PC-9 (cell line): ENCODE measurements at regions not wholly inside any gene's neighbourhood (a gene's known extent, or its start where the extent isn't known, plus 50 kb on each side); places are given as distances from the start of the nearest gene placed in this dataset.

Experiments
- BruUV-seq: library from RNA; stranded (reverse); fragments of 400-500 nt; replicated peaks from 2 replicates; lab custom pipeline; 2021; lab: Mats Ljungman, UMichigan
- CTCF ChIA-PET: fragments of 300-600 bp; sonication (Branson Sonifier 250); formaldehyde crosslinking; loops from one replicate; lab custom pipeline; 2022; ENCODE audit warnings: antibody characterized with exemption; lab: Charles Lee
- POLR2A ChIA-PET: fragments of 300-600 bp; sonication (Branson Sonifier 250); formaldehyde crosslinking; loops from one replicate; lab custom pipeline; 2022; ENCODE audit warnings: antibody characterized with exemption; ENCODE audit not compliant: unreplicated experiment; lab: Charles Lee
- DNase-seq, 2 experiments: peaks; one replicate each; pipeline versions ENCODE4 v3.0.0 to v3.0.0-alpha.2; 2015 to 2022; ENCODE audit warnings: mixed read lengths in 1 of 2
- H2AFZ ChIP-seq: fragments of 200-600 bp; sonication (generic); 2 replicates; pipeline ENCODE4 v1.8.1; 2017; ENCODE audit warnings: antibody characterized with exemption
- H3F3A ChIP-seq: fragments of 200-600 bp; sonication (generic); 2 replicates; pipeline ENCODE4 v1.8.1; 2017; ENCODE audit warnings: antibody characterized with exemption, mild to moderate bottlenecking, low read depth; ENCODE audit not compliant: insufficient read depth
- H3K27ac ChIP-seq: fragments of 200-600 bp; sonication (generic); 2 replicates; pipeline ENCODE4 v1.6.1; 2016; ENCODE audit warnings: mixed run types
- H3K27me3 ChIP-seq: fragments of 200-600 bp; sonication (generic); 2 replicates; pipeline ENCODE4 v1.6.1; 2016; ENCODE audit warnings: low read depth, mixed run types; ENCODE audit not compliant: insufficient read depth
- H3K36me3 ChIP-seq: fragments of 200-600 bp; sonication (generic); 2 replicates; pipeline ENCODE4 v1.6.1; 2016; ENCODE audit warnings: low read depth, mixed run types
- H3K4me1 ChIP-seq: fragments of 200-600 bp; sonication (generic); replicated peaks from 2 replicates; pipeline ENCODE4 v1.6.1; 2016; ENCODE audit warnings: mixed run types; ENCODE audit not compliant: insufficient read depth
- H3K4me2 ChIP-seq: fragments of 200-600 bp; sonication (generic); 2 replicates; pipeline ENCODE4 v1.6.1; 2017; ENCODE audit warnings: mixed run types
- H3K4me3 ChIP-seq: fragments of 200-600 bp; sonication (generic); 2 replicates; pipeline ENCODE4 v1.6.1; 2016; ENCODE audit warnings: mixed run types
- H3K79me2 ChIP-seq: fragments of 200-600 bp; sonication (generic); 2 replicates; pipeline ENCODE4 v1.6.1; 2017; ENCODE audit warnings: low read depth, mixed run types
- H3K9me2 ChIP-seq: fragments of 200-600 bp; sonication (generic); 2 replicates; pipeline ENCODE4 v1.8.1; 2017; ENCODE audit warnings: mild to moderate bottlenecking; ENCODE audit not compliant: insufficient read depth
- H3K9me3 ChIP-seq: fragments of 200-600 bp; sonication (generic); 2 replicates; pipeline ENCODE4 v1.8.1; 2016; ENCODE audit warnings: low read depth; ENCODE audit not compliant: insufficient read depth
- H4K20me1 ChIP-seq: fragments of 200-600 bp; sonication (generic); 2 replicates; pipeline ENCODE4 v1.8.1; 2017; ENCODE audit not compliant: insufficient read depth
- CTCF ChIP-seq: fragments of 200-600 bp; sonication (generic); conservative IDR thresholded peaks from 2 replicates; pipeline ENCODE4 v1.6.1; 2017; ENCODE audit warnings: mixed run types, antibody characterized with exemption, mild to moderate bottlenecking, moderate library complexity
- EZH2 ChIP-seq: fragments of 200-600 bp; sonication (generic); IDR thresholded peaks from 2 replicates; pipeline ENCODE4 v1.8.0; 2017; ENCODE audit warnings: antibody characterized with exemption, low read depth
- intact Hi-C: fragments of 100-400 bp; cut with micrococcal nuclease; formaldehyde crosslinking; loops from one replicate; pipeline ENCODE4 v1.10.0; 2022; ENCODE audit not compliant: unreplicated experiment

GRCh38 chr3:106488331-106488730 lies 619.5 kb upstream of the CBLB start:
- intact Hi-C loops, result no loop called here
- no TSS peak for BruUV-seq
- ChIA-PET POLR2A (interaction anchor here (0.6 kb wide), 1 partner anchor 1216 kb away, joined by 5 read pairs; no protein-coding TSS in a partner anchor), CTCF (no interaction called here)
- Histone ChIP-seq H3K9me2 (no peaks in the 10 kb centered on the region), H3F3A (no peaks in the 10 kb centered on the region), H3K27ac (no peak overlapping the region), H3K27me3 (no peaks in the 10 kb centered on the region), H3K4me3 (no peak overlapping the region), H3K4me2 (no peak overlapping the region), H3K9me3 (no peaks in the 10 kb centered on the region), H3K79me2 (no peaks in the 10 kb centered on the region), H3K36me3 (no peaks in the 10 kb centered on the region), H3K4me1 (no peaks in the 10 kb centered on the region), H2AFZ (no peak overlapping the region), H4K20me1 (no peaks in the 10 kb centered on the region)
- TF ChIP-seq EZH2 (no peak), CTCF (no peak)
- DNase-seq, result no peak

- Histone ChIP-seq H3K27me3 (no peaks in the 10 kb centered on the region), H3F3A (no peaks in the 10 kb centered on the region), H3K27ac (no peak overlapping the region), H3K4me3 (no peak overlapping the region), H4K20me1 (no peaks in the 10 kb centered on the region), H3K36me3 (no peaks in the 10 kb centered on the region), H3K9me3 (no peaks in the 10 kb centered on the region), H3K4me1 (no peaks in the 10 kb centered on the region), H3K9me2 (0 out of 2 replicates have a peak, but pooled peaks cover 5% of the 10 kb centered on the region), H3K4me2 (no peak overlapping the region), H2AFZ (no peak overlapping the region), H3K79me2 (no peaks in the 10 kb centered on the region)
- intact Hi-C loops, result no loop called here
- no TSS peak for BruUV-seq
- no peak for DNase-seq
- ChIA-PET POLR2A (no interaction called here), CTCF (no interaction called here)
- TF ChIP-seq CTCF (no peak), EZH2 (no peak)
Observed at GRCh38 chr3:106491796-106492195, 623.0 kb upstream of the CBLB start.

GRCh38 chr3:106508331-106508893 lies 639.6 kb upstream of the CBLB start:
- no peaks in the 10 kb centered on the region for H3K9me2 ChIP-seq
- POLR2A ChIA-PET, result no interaction called here
- TF ChIP-seq CTCF, result no peak
- TF ChIP-seq EZH2, result no peak
- no peak overlapping the region for H3K4me3 ChIP-seq
- BruUV-seq, result no TSS peak
- H3K36me3 ChIP-seq, result no peaks in the 10 kb centered on the region
- no peak overlapping the region for H3K27ac ChIP-seq
- 0 out of 2 replicates have a peak overlapping the region, but pooled peaks have one; percentile 45 for H2AFZ ChIP-seq
- no peaks in the 10 kb centered on the region for H3K4me1 ChIP-seq
- H3K79me2 ChIP-seq, result no peaks in the 10 kb centered on the region
- intact Hi-C loops, result no loop called here
- H3K4me2 ChIP-seq, result no peak overlapping the region
- no peaks in the 10 kb centered on the region; the same call in 1 of the 2 replicates for H3F3A ChIP-seq
- CTCF ChIA-PET, result no interaction called here
- DNase-seq, result no peak
- no peaks in the 10 kb centered on the region for H4K20me1 ChIP-seq
- H3K27me3 ChIP-seq, result no peaks in the 10 kb centered on the region
- no peaks in the 10 kb centered on the region; the same call in none of the 2 replicates for H3K9me3 ChIP-seq
